SKM-1 treated with dmso at 0.1 percent for 144 hours (cell line): ENCODE measurements at regions not wholly inside any gene's neighbourhood (a gene's known extent, or its start where the extent isn't known, plus 50 kb on each side); places are given as distances from the start of the nearest gene placed in this dataset.

Experiments
- DNase-seq: peaks from one replicate; lab custom pipeline; 2025; ENCODE audit not compliant: unreplicated experiment; lab: John Stamatoyannopoulos, UW

DNA sequence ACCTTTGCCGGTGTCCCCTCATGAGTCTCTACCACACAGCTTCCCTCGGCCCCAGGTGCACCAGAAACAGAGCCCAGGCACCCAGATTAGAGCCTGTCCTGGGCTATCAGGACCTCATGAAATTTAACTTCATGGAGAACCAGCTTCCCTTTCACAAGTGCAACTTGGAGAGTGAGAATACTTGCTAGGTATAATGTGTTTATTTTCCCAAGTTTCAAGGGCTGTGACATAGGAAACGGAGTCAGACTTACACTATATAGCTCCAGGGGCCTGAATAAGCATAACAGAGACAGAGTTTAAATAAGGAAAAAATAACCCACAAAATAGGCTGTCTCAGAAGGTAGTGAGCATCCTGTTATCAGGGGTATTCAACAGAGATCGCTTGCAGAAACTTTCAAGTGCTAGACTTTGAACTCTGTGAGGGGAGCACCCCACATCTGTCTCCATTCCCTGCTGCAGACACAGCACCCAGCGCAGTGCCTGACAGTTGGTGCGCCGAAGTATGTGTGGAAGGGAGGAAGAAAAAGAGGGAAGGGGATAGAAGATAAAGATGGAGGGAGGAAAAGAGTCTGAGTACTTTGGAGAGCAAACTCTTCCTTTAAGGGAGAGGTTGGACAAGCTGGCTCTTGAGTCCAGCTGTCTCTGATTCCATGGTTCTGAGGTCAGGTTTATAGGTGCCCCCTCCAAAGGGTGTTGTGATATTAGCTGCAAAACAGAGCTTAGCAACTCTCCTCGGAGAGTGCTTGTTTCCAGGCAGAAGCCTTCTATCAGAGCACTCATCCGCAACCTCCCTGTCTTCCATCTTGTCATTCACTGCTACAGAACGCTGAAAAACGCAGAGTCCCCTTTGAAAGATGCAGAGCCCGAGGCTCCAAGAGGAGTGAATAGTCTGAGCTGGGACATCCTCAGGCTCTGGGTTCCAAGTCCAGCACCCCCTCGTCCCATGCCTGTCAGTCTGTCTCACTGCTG lies 84.8 kb downstream of the CPN2 start:
- DNase-seq: peak; percentile 34

DNA sequence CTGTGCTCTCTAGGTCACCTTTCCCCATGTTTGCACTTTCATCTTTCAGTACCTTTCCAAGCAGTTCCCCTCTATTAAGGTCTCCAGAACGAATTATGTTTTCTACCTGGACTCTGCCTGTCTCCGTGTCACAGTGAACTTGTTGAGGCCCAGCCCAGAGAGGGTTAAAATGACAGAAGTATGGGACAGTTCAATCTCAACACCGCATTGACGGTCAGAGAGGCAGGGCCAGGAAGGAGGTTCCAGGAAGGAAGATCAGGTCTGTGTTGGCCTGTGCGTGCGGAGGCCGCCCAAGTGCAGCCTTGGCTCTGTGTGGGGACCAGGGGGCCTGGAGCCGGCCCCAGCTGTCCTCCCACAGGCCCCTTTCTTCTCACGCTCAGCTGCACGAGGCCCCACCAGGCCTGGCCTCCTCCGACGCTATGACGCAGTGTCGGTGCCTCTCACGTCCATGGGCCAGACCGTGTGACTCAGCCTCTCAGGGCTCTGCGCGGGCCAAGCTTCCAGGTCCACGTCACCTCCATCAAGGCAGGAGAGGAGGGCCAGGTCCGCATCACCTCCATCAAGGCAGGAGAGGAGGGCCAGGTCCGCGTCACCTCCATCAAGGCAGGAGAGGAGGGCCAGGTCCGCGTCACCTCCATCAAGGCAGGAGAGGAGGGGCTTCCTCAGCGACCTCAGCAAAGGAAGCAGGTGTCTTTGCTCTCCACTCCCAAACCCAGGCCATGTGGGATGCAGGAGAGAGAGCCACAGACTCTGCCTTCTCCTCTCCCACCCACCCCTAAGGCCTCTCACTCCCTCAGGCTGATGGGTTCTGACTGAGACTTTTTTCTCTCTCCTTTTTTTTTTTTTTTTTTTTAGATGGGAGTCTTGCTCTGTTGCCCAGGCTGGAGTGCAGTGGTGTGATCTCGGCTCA lies 83.1 kb downstream of the CPN2 start:
- DNase-seq: no peak

DNA sequence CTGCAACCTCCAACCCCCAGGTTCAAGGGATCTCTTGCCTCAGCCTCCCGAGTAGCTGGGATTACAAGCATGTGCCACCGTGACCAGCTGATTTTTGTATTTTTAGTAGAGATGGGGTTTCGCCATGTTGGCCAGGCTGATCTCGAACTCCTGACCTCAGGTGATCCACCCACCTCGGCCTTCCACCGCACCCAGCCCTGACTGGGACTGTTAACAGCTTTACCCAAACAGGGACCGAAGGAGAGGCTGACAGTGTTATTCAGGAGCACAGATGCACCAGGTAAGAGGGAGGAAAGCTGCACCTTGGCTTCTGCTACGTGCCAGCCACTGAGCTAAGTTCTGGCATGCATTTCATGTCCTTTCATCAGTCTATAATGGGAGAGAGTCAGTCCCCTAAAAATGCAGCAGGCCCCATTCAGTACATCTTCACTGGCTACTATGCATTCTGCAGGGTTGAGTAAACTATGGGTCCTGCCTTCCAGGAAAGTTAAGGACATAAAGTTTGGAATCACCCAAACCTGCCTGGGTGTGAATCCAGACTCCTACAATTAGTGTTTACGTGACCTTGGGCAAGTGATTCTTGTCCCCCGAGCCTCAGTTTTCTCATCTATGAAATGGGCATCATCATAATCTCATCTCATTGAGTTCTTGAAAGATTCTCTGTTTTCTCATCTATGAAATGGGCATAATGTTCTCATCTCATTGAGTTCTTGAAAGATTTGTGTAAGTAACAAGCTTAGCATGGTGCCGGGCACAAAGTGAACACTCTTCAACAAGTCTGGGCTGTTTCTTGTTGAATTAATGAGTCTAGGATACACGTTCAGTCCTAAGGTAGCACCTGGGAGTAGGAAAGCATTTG lies 82.2 kb downstream of the CPN2 start:
- no peak for DNase-seq

DNA sequence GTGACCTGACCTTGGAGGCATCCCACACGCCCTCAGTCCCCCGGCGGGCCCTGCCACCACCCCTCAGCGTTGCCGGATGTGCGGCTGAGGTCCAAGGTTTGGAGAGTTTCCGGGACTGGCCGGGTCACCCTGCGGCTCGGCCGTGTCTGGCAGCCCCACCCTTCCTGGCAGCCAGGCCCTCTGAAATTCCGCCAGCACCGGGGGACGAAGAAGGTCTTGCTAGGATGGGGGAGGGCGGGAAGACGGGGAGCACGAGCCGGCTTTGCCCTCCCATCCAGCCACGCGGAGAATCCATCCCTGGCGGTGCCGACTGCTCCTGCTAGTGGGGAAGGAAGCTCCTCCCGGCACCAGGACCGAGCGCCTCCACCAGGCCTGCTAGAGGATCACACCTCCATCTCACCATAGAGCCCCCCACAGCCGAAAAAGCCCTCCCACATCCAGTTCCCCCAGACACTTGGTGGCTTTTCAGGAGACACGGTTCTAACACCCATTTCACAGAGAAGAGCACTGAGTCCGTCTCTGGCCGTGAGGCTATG lies 81.5 kb downstream of the CPN2 start:
- DNase-seq: no peak

DNA sequence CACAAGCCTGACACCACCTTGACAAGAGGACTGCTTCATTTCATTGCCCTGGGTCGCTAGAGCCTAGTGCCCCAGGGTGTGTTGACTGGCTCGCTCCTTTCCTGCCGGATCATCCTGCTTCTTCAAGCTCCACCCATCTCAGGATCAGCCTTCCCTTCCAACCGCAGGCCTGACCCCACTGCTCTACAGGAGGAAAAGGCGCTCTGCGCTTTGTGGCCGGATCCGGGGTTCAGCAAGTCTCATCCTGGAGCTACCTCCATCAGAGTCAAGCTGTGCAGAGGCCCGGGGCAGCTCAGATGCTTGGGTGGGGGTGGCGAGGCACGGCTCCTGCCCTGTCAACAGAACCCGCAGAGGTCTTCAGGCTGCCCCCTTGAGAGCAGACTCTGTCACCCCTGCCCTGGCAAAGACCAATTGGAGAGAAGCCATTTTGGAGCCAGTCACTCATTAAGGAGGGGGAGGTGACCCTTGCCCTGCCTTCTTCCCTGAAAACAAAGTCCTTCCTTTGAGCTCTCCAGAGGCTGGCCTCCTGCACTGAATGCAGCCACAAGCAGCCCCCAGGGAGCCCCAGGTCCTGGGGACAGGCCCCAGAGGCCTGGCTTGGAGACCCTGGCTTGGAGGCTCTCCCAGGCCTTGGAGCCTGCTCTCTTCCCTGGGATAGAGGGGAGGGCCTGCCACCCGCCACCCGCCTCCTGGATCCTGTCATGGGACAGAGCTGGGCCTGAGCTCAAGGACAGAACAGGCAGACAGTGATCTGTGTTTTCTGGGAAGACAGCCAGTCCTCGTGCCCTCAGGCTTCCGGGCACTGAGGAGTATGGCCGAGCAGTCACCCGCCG lies 80.3 kb downstream of the CPN2 start:
- no peak for DNase-seq

DNA sequence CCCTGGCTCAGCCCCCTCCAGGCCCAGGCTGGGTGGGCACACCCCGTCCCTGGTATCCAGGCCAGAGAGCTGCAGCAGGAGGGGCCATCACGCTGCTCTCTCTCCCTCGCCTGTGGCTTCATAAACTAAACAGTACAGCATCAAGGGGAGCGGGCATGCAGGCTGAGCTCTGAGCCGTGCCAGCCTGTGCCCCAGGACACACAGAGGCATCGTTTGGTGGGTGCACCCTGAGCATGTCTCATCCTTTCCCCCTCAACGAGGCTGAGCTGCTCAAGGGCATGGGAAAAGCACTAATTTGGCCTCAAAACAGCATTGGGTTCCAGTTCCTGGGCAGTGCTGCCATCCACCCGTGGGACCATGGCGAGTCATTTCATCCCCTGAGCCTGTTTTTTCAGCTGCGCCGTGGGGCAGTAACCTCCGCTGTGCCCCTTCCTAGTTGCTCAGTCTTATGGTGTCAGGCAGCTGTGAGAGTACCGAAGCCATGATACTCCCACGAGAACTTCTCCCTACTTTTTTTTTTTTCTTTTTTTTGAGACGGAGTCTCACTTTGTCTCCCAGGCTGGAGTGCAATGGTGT lies 79.6 kb downstream of the CPN2 start:
- no peak for DNase-seq

DNA sequence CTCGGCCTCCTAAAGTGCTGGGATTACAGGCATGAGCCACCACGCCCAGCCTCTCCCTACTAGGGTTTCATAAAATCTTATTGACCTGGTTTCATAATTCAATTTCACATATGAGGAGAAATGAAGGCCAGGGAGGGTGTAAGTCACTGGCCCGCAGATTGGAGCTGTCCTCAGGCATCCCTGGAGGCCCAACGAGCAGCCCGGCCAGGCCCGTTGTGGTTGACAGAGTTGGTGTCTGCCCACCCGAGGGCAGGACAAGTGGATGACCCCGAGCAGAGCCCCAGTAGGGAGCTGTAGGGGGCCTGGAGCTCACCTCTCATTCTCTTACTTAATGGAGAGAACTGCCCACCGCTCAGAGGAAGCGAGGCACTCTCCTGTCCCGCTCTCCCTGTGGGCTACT lies 78.9 kb downstream of the CPN2 start:
- DNase-seq: no peak

DNA sequence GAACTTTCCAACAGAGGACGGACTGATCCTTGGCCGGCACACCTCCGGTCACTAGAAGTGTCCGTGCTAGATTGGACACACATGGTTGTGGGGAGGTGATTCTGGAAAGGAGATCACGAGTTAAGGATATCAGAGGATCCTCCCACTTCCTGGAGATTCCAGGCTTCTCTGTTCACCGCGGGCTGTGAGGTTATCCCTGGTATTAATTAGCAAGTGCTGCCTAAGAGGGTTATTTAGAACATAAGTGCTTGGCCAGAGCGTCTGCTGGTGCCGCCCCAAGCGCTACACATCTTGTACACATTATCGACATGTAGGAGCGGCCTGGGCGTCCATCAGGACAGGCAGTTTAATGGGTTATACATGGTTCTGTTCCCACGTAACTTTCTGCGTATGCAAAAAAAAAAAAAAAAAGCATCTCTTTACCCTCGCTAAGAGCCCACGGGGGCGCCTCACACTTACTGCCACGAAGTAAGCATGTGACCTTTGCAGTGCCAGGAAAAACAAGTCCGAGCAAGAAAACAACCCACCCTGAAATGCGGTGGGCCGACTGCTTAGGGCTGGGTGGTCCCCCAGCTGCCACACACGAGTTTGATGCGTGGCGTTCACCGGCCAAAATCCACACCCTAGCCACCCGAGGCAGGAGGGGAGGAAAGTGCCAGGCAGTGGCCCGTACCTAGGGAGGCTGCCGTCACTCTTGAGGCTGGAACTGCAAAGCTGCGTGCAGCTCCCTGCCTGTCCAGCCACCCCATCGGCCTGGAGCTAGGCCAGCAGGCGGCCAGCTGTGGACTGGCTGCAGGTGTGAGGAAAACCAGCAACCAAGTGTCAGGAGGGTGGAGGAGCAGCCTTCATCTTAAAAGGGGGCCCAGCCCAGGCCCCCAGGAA lies 78.0 kb downstream of the CPN2 start:
- DNase-seq: no peak

DNA sequence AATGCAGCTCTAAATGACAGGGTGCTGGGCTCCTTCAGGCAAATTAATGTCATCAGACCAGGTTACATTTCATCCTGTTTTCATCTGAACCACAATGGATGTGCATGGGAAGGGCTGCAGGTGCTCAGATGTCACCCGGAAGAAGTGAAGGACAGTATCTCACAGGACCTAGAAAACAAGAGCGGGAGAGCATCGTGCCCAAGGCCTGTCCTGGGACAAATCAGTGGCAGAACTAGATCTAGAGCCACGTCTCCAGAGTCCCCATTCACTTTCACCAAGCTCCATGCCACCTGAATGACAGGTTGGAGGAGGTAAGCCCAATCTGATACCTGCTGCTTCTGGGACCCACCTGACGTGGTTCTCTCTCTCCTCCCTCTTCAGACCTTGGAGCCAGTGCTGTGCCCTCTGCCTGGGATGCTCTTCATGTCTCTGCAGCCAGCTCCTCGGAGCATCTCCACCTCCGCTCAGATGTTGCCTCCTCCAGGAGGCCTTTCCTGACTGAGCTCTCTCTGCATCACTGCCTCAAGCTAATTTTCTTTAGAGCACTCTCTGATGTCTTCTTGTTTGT lies 77.3 kb downstream of the CPN2 start:
- DNase-seq: no peak

DNA sequence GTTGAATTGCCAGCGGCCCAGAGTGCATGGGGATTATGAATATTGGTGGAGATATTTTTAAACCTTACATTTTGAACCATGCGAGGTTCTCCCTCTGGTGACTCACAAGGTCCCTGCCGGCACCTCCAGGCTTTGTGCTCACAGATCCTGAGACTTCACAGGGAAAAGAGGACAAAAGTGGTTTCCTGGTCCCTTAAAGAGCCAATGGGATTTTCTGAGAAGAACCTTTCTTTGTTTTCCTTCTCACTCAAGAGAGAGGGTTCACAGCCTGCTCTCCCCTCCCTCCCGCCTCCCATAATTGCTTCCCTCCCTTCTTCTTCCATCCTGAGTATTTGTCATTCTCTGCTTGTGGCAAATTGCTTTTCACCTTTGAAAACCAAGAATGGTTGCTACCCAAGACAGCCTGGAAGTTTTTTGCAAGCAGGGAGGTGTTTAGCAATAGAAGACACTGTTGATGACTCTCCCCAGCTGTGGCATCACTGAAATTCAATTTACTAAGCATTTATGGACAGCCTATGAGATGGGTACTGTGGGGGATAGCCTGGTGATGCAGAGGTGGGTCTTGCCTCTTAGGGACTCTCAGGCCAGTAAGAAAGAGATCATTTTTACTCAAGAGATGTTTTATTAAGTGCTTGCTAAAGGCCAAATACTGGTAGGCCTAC lies 76.6 kb downstream of the CPN2 start:
- DNase-seq: no peak

DNA sequence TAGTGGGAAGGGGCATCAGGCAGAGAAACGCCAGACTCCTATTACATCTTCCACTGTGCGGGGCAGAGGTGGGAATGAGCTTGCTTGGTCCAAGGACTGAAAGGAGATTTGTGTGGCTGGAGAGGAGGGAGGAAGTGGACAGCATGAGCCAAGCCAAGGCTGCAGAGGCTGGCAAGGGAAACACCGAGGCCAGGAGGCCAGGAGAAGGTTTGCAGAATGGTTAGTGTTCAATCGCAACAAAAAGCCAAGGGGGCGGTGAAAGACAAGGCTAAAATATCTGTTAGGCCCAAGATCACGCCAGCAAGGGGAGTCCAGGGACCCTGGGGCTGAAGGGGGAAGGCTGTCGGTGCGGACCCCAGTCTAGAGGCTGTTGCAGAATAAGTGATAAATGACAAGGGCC lies 75.8 kb downstream of the CPN2 start:
- no peak for DNase-seq

DNA sequence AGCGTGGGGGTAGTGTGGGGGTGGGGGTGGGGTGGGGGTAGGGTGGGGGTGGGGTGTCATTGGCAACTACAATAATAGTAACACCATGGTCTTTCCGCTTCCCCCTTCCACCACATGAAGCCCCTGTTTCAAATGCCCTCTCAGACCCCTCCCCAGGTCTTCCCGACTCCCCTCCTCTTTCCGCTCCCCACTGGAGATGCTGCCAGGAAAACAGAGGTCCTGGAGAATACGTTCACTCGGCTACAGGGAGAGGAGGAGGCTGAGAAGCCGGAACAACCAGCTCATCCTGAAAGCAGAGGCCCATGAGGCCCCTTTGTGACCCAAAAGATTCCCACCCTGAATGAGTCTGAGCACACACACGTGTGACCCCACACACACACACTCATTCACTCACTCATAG lies 75.4 kb downstream of the CPN2 start:
- no peak for DNase-seq

DNA sequence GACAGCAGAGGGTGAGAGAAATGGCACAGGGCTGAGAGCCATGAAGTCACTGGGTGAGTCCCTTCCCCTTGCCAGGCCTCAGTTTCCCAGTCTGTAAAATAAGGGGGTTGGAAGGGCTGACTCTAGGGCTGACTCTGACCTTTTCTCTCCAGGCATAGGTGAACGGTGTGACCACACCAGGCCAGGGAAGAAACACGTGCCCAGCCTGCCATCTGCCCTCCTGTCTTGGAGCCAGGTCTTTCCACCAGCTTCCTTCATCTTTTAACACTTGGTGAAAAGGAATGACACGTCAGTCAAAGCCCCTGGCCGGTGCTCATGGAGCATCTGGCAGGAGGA lies 74.4 kb downstream of the CPN2 start:
- DNase-seq: no peak

DNA sequence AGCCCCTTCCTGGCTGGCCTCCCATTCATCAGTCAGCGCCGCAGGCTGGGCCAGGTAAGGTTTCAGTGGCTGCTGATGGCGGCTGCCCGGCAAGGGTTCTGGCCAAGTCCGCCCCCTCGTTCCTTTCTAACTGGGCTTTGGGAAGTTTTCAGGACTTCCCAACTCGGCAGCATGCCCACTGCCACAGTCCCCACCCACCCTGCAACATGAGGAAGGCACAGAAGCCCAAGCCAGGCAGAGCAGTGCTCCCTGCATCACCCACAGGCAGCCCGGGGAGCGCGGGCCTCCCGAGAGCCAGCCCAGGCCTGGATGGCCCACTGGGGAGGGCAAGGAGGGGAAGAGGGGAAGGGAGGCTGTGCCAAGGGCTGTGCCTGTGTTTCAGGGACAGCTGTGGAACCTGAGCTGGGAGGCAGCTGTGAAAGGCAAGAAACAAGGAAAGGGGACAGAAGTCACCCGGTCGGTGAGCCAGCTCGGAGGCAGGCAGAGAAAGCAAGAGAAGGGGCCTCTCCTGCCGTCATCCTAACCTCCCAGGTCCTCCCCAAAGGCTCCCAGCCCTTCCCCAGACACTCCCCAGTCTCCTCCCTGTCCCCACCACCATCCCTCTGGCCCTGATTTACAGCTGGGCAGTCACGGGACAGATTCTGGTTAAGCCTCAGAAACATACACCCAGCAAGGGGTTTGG lies 73.9 kb downstream of the CPN2 start:
- DNase-seq: no peak

DNA sequence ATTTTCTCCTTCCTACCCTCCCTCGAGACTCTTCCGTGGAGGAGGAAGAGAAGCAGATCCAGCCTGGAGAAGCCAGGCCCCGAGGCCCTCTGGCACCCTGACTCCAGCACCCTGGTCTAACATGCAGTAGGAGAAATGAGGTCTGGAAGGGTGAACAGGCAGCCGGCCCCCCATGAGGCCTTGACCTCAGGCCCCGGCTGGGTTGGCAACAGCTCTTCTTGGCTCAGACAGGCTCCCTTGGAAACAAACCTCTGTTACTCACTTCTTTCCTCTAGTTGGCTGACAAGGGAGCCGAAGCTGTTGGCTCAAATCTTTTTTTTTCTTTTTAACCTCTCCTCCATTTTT lies 73.4 kb downstream of the CPN2 start:
- DNase-seq: no peak

DNA sequence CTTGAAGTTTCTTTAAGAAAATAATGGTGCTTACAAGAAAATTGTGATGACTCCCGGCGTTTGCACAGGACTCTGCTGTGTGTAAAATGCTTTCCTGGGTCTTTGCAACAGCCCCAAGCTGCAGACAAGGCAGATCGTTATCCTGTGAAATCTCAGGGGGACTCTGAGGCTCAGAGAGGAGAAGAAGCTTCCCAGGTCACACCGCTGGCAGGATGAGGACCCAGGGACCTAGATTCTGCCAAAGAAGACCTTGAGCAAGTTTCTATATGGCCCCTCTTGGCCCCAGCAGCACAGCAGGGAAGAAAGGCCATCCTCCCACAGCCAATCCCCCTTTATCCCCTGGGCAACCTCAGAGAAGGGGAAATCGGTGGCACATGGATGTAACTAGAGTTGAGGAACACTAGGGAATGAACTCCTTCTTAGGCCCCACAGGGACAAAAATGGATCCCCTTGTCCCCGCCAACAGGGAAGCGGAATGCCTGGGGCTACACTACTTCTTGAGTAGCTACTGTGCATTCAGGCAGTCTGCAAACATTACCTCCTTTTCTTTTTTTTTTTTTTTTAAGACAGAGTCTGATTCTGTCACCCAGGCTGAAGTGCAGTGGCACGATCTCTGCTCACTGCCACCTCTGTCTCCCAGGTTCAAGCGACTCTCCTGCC lies 72.8 kb downstream of the CPN2 start:
- no peak for DNase-seq

DNA sequence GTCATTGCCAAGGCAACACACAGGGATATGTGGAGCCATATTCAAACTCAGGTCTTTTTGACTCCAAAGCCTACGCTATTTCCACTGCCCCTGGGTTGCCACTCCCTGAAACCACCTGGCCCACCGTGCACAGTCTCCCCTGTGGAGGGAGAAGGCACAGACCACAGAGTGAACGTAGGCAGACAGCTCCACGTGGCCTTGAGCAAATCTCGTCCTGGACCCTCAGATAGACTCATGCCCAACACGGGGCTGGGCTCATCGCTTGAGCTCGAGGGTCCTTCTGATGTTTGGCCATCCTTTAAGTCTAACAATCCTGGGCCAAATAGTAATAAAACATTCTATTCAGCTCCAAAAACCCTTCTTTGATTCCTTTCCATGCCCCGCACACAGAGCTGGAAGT lies 72.0 kb downstream of the CPN2 start:
- no peak for DNase-seq
